Fibroblast of skin of left biceps (primary cell): ENCODE measurements at regions not wholly inside any gene's neighbourhood (a gene's known extent, or its start where the extent isn't known, plus 50 kb on each side); places are given as distances from the start of the nearest gene placed in this dataset.

Experiments used
- DNase-seq, 2 experiments: peaks; one replicate each; pipeline ENCODE4 v3.0.0-alpha.2; 2013; ENCODE audit warnings: low read depth in 2 of 2

- DNase-seq: no peak
Observed at GRCh38 chr9:108456903-108457302, 398.9 kb downstream of the ACTL7B start.

- no peak for DNase-seq
Observed at GRCh38 chr9:108445431-108446071, 410.2 kb downstream of the ACTL7B start.

GRCh38 chr9:108444400-108445358, 411.1 kb downstream of the ACTL7B start:
- peak; percentile 93 to 94 for DNase-seq

- peak; percentile 45 to 52 for DNase-seq
Observed at GRCh38 chr9:108443741-108444140, 412.0 kb downstream of the ACTL7B start.

- peak; percentile 62 to 71 for DNase-seq
Observed at GRCh38 chr9:108443019-108443633, 412.7 kb downstream of the ACTL7B start.

- DNase-seq: no peak
Observed at GRCh38 chr9:108442627-108443018, 413.2 kb downstream of the ACTL7B start.

GRCh38 chr9:108441726-108442125, 414.1 kb downstream of the ACTL7B start:
- no peak for DNase-seq

GRCh38 chr9:108441251-108441650, 414.5 kb downstream of the ACTL7B start:
- no peak for DNase-seq

- peak; percentile 25 to 33 for DNase-seq
Observed at GRCh38 chr9:108439947-108440346, 415.8 kb downstream of the ACTL7B start.

GRCh38 chr9:108437656-108438055, 418.1 kb downstream of the ACTL7B start:
- DNase-seq: no peak

GRCh38 chr9:108436448-108436847, 419.3 kb downstream of the ACTL7B start:
- no peak for DNase-seq

- no peak for DNase-seq
Observed at GRCh38 chr9:108434502-108434901, 421.3 kb downstream of the ACTL7B start.

GRCh38 chr9:108434036-108434435, 421.8 kb downstream of the ACTL7B start:
- DNase-seq: no peak

GRCh38 chr9:108430655-108431054, 425.1 kb downstream of the ACTL7B start:
- DNase-seq: no peak

GRCh38 chr9:108427751-108428150, 428.0 kb downstream of the ACTL7B start:
- no peak for DNase-seq

- DNase-seq: peak in 1 of 2 experiments; percentile 20
Observed at GRCh38 chr9:108426421-108426940, 429.3 kb downstream of the ACTL7B start.

GRCh38 chr9:108423433-108423832, 432.4 kb downstream of the ACTL7B start:
- no peak for DNase-seq

- no peak for DNase-seq
Observed at GRCh38 chr9:108419379-108419778, 436.4 kb downstream of the ACTL7B start.

- no peak for DNase-seq
Observed at GRCh38 chr9:108417726-108418125, 438.1 kb downstream of the ACTL7B start.

- no peak for DNase-seq
Observed at GRCh38 chr9:108417312-108417711, 438.5 kb downstream of the ACTL7B start.

GRCh38 chr9:108416324-108416723, 439.5 kb downstream of the ACTL7B start:
- DNase-seq: no peak

GRCh38 chr9:108413809-108414208, 442.0 kb downstream of the ACTL7B start:
- no peak for DNase-seq
